Effector CD4-positive, alpha-beta T cell (primary cell): ENCODE measurements at regions not wholly inside any gene's neighbourhood (a gene's known extent, or its start where the extent isn't known, plus 50 kb on each side); places are given as distances from the start of the nearest gene placed in this dataset.
"Not testable (repeated sequence)": the region's sequence is repeated elsewhere in the genome, so short reads cannot be mapped to it uniquely, and the experiment has no call there.

Source experiments
- DNase-seq: peaks from one replicate; pipeline ENCODE4 v3.0.0-alpha.2; 2020

DNA sequence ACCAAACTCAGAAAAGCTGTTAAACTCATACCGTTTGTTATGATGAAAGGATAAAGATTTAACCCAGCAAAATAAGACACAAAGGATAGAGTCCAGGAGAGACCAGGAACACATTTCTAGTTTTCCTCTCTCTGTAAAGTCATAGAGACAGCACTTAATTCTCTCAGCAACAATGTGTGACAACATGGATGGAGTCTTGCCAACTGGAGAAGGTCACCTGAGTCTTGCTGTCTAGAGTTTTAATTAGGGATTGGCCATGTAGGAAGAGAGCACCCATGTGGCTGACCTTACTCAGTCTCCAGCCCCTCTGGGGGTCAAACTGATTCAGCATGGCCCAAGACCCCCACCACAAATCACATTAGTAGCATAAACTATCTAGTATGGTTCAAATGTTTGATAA is 151.0 kb upstream of the ATF7IP start:
- DNase-seq, result no peak

DNA sequence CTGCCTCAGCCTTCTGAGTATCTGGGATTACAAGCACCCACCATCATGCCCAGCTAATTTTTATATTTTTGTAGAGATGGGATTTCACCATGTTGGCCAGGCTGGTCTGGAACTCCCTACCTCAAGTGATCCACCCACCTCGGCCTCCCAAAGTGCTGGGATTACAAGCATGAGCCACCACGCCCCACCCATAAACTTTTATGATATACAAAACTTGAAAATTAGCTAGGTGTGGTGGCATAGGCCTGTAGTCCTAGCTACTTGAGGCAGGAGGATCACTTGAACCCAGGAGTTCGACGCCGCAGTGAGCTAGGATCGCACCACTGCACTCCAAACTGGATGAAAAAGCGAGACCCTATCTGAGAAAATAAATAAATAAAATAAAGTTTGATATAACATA is 149.5 kb upstream of the ATF7IP start:
- not testable (repeated sequence) for DNase-seq

DNA sequence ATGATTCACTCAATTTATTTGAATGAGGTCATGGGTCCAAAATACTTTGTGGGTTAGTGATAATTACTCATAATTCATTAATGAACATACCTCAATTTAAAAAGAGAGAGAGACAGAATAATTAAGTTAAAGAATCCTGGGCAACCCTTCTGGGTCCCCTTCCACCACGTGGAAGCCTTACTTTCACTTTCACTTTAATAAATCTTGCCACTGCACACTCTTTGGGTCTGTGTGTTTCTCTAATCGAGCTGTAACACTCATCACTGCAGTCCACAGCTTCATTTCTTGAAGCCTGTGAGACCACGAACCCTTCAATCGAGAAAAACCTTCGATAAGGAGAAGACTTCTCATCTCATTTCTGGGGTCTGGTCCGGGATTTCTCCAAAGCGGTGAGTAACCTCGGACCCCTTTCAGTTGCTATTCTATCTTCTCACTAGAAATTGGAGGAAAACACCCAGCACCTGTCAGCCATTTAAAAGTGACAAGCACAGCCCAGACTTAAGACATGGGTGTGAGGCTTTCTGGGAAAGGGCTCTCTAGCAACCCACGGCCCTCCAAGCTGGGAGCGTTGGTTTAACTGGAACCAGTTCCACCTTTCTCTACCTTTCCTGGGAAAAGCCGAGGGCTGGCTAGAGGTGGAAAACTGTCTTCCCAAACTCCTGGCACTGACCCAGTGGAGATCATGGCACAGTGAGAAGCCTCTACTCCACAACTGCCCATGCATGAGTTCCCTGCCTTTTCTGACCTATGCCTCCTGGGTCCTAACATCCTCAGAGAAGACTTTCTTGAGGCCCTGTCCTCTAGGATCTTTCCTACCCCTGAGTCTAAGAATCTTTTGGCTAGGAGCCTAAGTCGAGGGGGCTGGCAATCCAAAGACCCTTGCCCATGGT is 148.8 kb upstream of the ATF7IP start:
- no peak for DNase-seq

DNA sequence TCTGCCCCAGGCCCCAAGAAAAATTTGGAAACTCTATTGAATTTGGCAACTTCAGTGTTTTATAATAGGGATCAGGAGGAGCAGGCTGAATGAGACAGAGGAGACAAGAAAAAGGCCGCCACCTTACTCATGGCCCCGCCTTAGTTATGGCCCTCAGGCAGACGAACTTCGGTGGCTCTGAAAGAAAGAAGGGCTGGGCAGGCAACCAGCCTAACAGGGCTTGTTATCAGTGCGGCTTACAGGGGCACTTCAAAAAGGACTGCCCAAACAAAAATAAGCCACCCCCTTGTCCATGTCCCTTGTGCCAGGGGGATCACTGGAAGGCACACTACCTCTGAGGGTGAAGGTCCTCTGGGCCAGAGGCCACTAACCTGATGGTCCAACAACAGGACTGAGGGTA is 146.3 kb upstream of the ATF7IP start:
- no peak for DNase-seq

DNA sequence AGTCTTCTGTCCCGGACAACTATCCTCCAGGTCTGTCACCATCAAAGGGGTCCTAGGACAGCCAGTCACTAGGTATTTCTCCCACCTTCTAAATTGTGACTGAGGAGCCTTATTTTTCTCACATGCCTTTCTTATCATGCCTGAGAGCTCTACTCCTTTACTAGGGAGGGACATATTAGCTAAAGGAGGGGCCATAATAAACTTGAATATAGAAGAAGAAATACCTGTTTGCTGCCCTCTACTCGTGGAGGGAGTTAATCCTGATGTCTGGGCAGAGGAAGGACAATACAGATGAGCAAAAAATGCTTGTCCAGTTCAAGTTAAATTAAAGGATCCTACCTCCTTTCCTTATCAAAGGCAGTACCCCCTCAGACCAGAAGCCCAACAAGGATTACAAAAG is 145.8 kb upstream of the ATF7IP start:
- not testable (repeated sequence) for DNase-seq

DNA sequence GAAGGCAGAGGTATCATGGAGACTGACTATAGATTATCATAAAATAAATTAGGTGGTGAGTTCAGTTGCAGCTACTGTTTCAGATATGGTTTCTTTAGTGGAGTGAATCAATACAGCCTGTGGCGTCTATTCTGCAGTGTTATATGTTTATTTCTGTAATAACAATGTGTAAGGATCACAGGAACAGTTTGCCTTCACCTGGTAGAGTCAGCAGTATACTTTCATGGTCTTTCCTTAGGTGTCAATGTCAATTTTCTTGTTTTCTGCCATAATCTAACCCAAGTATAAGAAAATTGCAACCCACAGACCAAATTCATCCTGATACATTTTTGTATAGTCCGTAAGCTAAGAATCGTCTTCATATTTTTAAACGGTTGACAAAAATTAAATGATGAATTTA is 140.4 kb upstream of the ATF7IP start:
- no peak for DNase-seq

DNA sequence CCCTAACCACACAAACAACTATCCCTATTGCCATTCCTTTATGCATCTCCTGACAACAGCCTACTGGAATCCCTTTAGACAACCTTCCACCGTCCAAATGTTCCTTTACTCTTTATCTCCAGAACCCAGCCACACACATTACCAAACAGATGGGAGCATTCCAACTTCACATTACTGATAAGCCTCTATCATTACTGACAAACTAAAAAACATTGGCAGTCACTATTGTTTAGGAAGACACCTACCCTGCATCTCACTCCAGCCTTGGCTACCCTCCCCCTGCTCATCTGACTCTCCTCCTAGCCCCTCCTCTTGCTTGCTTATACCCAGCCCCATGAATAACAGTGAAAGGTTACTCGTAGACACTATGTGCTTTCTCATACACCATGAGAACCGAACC is 130.3 kb upstream of the ATF7IP start:
- not testable (repeated sequence) for DNase-seq

DNA sequence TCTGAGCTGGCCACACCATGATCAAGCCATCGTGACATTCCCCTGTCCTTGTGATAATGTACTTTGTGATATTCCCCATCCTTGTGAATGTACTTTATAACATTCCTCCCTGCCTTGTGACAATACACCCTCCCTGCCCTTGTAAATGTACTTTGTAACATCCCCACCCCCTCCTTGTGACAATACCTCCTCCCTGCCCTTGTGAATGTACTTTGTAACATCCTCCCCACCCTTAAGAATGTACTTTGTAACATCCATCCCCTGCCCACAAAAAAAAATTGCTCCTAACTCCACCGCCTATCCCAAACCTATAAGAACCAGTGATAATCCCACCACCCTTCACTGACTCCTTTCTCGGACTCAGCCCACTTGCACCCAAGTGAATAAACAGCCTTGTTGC is 128.8 kb upstream of the ATF7IP start:
- not testable (repeated sequence) for DNase-seq

DNA sequence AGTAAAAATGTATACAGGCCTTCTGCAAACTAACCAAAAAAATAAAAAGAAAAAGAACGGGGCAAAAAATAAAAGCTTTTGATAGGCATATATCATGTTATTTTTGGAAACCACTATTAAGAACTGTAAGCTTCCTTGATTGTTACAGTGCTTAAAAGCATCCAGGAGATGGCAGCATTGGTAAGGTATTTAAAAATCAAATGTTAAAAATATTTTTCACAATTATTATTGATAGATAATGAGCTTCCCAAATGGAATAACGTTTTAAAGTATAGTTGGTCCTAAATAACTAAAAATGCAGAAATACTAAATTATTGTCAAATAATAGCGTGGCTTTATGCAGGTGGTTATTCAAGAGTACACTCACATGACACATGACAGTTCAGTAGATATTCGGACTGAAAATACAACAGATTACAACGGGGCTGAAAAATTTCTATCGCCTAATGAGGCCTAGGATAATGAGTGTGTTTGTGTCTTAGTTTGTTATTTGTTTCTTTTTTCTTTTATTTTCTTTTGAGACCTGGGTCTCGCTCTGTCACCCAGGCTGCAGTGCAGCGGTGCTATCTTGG is 127.2 kb upstream of the ATF7IP start:
- no peak for DNase-seq

DNA sequence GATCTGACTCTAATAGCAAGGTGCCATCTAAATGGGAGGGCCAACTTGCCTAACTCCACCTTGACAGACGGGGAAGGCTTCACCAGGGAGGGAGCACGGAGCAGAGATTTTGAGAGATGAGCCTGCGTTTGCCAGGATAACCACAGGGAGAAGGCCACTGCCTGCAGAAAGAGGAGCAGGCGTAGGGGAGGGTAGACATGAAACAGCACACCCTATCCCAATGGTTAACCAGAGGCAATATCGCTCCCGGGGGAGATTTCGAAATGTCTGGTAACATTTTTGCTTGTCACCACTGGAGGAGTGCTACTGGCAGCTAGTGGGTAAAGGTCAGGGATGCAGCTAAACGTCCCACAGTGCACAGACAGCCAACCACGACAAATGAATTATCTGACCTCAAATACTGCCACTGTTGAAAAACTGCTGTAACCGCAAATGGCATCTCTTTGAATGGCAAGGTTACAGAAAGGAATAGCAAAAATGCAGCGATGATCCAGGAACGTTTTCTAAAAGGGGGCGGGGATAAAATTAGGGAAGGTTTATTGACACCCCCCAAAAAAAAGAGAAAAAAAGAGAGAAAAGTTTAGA is 126.0 kb upstream of the ATF7IP start:
- no peak for DNase-seq

DNA sequence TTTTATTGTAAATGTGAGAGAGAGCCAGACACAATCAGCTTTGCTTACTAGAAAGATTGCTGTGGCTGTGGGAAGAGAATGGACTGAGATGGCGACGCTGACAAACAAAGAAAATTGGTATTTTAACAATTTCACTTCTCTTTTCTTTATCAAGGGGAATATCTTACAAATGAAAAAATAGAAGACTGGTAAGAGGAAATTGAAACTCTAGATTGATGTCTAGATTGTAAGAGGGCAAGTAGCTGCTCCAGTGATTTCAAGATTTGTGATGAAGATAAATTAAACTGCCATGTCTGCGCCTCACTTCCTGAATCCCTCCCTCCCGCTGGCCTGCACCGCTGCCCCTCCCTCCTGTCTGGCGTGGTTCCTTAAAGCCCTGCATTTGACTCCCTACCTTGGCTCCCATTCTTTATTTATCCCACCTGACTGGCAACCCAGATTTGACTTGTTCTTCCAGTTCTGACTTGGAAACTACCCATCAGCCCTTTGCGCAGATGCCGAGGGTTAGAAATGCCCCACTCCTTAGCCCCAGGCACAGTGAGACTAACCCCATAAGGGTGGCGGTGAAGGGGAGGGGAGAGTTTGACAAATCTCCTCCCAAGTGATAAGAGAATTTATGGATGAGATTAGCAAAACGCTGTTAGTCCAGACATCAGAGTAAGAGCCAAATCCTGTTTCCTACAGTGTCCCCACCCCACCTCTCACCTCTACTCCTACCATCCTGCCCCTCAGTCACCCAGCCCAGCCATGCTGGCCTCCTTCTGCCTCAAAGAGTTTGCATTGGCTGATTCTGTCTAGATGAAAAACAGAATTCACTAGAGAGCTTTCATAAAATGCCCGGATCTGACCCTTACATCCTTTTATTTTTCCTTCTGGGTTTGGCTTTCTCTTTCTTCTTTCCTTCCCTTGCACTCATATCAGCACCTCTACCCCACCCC is 125.3 kb upstream of the ATF7IP start:
- no peak for DNase-seq

DNA sequence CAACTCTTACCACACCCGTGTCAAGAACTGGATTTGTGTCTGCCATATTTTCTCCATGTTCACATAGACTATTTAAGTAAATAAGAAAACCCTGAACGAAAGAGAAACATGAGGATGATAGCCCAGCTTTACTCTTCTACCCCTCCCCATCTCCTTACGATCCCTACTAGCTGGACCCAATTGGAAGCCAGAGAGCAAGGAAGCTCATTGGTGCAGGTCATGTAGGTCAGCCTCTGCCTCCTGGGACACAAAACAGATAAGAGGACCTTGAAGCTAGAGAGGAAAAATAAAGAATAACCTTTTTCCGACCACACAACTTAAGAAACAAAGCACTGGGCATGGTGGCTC is 124.6 kb upstream of the ATF7IP start:
- no peak for DNase-seq

DNA sequence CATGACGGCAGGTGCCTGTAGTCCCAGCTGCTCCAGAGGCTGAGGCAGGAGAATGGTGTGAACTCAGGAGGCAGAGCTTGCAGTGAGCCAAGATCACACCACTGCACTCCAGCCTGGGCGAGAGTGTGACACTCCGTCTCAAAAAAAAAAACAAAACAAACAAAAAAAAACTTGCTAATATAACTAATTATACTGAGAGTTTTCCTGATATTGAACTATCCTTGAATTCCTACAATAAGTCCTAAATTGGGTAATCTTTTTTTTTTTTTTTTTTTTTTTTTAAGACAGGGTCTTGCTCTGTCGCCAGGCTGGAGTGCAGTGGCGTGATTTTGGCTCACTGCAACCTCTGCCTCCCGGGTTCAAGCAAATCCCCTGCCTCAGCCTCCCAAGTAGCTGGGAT is 122.7 kb upstream of the ATF7IP start:
- not testable (repeated sequence) for DNase-seq

DNA sequence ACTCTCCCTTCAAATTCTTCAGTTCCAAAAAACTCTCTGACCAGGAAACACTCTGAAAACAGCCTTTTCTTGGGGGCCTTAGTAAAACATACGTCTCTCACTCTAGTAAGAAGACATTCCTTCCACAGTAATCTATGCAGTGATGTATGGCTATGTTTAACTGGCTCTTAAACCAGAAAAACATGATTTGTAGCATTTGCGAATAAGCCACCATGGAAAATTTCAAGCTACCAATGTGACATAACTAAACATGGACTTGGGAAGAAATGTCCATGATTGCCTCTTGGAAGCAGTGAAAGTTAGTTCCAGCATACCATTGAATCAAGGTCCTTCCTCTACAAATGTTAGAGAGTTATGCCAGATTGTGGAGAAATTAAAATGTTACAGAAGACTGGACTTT is 121.5 kb upstream of the ATF7IP start:
- DNase-seq, result no peak

DNA sequence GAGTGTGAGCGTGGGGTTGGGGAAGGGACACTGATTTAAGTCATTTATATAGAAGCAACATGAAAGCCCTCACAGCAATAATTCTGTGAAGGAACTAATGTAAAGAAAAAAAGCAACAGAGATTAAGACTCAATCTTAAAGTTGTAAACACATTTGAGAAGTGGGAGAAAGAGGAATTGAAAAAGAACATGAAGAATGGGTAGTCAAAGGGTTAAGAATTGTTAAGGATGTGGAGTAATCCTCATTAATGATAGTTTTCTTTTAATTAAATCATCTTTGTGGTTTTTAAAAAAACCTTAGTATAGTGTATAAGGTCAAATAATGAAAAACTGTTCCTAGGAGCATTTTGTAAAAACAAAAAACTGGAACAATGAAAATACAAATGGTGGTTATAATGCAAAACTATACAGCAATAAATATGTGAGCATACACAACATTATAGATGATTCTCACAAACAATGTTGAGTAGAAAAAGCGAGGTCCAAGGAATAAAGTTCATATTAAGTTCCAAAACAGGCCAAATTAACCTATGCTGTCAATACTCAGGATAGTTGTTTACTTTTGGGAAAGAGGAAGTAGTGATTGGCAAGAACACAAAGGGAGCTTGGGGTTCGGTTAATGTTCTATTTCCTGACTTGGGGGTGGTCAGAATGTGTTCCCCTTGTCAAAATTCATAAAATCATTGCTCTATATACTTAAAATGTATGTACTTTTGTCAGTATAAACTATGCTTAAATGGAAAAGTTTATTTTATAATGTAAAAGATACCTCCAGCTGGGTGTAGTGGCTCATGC is 120.4 kb upstream of the ATF7IP start:
- no peak for DNase-seq

DNA sequence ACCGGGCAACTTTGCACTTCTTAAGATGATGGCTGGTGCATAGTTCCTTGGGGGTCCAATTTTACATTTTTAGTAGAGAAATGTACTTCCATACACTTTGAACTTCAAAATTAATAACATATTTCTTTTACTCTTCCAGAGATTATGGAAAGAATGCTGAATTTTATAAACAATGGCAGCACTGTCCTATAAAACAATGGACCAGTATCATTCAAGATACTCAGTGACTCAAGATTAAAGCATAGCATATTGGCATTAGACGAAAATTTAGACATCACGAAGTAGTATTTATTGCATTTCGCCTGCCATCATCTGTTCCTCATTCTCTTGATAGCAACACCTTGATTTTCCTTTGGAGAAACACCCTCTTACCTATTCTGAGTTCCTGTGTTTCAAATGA is 118.3 kb upstream of the ATF7IP start:
- DNase-seq, result no peak

DNA sequence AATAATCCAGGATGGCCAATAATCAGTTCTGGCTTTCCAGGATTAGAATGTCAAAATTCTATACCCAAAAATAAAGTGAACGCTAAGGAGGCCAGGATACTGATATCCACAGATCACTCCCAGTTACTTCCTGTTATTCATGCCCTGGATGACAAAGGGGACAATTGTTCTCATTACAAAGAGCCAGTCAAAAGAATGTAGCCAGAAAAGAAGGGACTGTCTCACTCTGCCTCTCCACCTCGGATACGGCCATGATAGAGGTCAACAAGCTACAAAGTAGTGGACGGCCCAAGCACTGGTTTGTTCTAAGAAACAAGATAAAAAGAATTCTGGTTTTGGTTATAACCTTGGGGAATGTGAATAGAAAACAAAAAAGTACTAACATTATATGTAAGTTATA is 116.1 kb upstream of the ATF7IP start:
- DNase-seq, result no peak

DNA sequence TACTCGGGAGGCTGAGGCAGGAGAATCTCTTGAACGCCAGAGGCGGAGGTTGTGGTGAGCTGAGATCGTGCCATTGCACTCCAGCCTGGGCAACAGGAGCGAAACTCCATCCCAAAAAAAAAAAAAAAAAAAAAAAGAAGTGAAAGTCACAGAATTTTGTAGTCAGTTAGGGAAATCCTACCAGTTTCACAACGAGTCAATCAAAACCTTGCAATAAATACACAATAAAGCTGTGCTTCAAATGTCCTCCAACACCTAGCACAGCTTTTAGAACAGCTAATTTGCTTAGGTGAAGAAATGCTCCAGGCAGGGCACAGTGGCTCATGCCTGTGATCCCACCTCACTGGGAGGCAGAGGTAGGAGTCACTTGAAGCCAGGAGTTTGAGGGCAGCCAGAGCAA is 112.8 kb upstream of the ATF7IP start:
- no peak for DNase-seq

DNA sequence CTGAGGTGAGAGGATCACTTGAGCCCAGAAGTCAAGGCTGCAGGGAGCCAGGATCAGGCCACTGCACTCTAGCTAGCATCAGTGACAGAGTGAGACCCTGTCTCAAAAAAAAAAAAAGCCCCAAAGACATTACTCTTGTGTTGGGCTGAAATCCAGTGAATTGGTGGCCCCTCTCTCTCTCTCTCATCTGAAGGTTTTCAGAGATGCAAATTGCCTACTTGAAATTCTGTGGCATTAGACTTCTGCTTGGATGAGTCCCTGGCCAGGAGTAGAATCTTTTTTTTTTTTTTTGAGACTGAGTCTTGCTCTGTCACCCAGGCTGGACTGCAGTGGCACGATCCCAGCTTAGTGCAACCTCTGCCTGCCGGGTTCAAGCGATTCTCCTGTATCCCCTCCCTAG is 112.0 kb upstream of the ATF7IP start:
- DNase-seq, result no peak

DNA sequence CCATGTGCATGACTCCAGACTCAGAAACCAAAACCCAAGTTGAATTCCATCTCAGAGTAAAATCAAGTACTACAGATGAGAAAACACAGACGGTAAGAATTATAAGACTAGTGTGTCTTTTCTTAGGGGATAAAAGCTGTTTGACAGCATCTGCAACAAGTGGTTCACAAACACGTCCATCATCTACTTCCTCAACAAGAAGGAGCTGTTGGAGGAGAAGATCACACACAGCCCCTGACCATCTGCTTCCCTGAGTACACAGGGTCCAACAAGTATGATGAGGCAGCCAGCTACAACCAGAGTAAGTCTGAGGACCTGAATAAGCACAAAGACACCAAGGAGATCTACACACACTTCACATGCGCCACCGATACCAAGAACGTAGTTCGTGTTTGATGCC is 110.7 kb upstream of the ATF7IP start:
- no peak for DNase-seq

DNA sequence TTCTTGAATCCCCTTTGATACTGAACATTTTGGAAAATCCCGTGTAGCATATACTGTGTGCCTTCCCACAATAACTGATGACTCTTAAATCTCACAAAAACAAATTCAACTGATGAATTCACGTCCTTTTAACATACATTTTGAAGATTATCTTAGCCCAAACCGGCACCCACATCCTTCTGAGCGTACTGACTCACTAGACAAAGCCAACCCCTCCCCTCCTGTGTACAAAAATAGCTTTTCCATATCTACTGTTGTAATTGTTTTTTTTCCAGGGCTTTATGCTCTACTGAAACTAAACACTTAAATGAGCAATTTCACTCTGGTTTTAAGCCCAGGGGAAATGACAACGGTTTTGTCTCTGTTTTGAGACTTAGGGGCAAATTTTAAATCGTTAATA is 109.4 kb upstream of the ATF7IP start:
- peak; percentile 54 for DNase-seq

DNA sequence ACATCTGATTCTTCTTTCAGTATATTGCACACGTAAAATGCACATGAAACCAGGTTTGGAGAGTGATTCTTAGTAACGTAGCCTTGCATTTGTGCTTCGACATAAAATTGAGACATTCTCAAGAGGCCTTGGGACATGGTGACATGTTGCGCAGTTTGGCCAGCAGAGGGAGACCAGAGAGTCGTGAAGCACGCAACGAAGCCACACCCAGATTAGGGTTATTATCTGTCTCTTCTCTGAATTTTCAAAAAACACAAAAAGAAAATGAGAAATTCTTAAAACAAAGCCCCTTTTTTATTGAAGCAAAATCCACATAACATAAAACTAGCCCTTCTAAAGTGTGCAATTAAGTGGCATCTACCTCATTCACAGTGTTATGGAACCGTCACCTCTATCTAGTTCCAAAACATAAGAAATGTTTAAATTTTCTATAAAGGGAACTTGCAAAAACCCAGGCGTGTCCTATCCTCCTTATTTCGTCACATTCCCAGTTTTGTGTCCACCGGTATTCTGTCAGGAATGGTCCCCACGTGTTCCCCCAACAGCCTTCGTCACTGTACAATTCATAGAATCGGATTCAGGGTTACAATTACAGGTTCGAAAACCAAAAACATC is 108.8 kb upstream of the ATF7IP start:
- DNase-seq, result peak; percentile 57
